ENCODE measurements at regions not wholly inside any gene's neighbourhood (a gene's known extent, or its start where the extent isn't known, plus 50 kb on each side); places are given as distances from the start of the nearest gene placed in this dataset.

GRCh38 chr13:73133531-73133930 is 74.7 kb downstream of the KLF5 start:
- TF ChIP-seq RCOR1 (IDR thresholded peaks at IDR 0.05; ENCODE audit: insufficient replicate concordance, low read length), result no peak
- TF ChIP-seq CTCF (conservative IDR thresholded peaks at IDR 0.05; ENCODE audit: low read depth, low read length), result no peak
- TF ChIP-seq CEBPB (IDR thresholded peaks at IDR 0.05; ENCODE audit: low read depth, low read length), result no peak
- no peak for TF ChIP-seq POLR2A (IDR thresholded peaks at IDR 0.05; ENCODE audit: low read depth, low read length)
- TF ChIP-seq, protein P1, sequence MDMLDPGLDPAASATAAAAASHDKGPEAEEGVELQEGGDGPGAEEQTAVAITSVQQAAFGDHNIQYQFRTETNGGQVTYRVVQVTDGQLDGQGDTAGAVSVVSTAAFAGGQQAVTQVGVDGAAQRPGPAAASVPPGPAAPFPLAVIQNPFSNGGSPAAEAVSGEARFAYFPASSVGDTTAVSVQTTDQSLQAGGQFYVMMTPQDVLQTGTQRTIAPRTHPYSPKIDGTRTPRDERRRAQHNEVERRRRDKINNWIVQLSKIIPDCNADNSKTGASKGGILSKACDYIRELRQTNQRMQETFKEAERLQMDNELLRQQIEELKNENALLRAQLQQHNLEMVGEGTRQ (IDR thresholded peaks at IDR 0.05; ENCODE audit: low read depth, low read length), result no peak
